GM12873 (cell line): ENCODE measurements at regions not wholly inside any gene's neighbourhood (a gene's known extent, or its start where the extent isn't known, plus 50 kb on each side); places are given as distances from the start of the nearest gene placed in this dataset.
A peak's percentile ranks its signal among the peaks of the same experiment; 100 is the strongest.

Experiments
- TF ChIP-seq, protein P1 (sequence below): IDR thresholded peaks from 2 replicates; pipeline ENCODE4 v1.5.1; 2012; ENCODE audit warnings: low read depth, mild to moderate bottlenecking, moderate library complexity, low read length, control low read depth; ENCODE audit not compliant: insufficient read depth; ENCODE audit errors: missing control alignments

DNA sequence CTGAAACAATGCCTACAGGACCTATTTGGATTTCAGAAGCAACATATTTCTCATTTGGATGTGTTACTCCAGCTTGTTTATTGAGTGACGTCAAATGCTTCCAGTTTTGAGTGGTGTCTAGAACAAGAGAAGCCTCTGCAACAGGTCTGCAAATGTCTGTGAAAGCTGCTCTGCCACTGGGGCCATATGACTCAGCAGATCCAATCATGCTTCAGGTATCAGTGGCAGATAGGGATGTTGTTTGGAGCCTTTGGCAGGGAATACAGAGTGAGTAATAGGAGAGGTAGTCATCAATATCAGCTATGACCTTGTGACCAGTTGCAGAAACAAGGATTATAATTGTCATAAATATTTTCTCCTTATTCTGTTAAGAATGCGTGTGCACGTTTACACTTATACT lies 141.1 kb upstream of the ZXDA start:
- TF ChIP-seq, protein P1, sequence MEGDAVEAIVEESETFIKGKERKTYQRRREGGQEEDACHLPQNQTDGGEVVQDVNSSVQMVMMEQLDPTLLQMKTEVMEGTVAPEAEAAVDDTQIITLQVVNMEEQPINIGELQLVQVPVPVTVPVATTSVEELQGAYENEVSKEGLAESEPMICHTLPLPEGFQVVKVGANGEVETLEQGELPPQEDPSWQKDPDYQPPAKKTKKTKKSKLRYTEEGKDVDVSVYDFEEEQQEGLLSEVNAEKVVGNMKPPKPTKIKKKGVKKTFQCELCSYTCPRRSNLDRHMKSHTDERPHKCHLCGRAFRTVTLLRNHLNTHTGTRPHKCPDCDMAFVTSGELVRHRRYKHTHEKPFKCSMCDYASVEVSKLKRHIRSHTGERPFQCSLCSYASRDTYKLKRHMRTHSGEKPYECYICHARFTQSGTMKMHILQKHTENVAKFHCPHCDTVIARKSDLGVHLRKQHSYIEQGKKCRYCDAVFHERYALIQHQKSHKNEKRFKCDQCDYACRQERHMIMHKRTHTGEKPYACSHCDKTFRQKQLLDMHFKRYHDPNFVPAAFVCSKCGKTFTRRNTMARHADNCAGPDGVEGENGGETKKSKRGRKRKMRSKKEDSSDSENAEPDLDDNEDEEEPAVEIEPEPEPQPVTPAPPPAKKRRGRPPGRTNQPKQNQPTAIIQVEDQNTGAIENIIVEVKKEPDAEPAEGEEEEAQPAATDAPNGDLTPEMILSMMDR: no peak

DNA sequence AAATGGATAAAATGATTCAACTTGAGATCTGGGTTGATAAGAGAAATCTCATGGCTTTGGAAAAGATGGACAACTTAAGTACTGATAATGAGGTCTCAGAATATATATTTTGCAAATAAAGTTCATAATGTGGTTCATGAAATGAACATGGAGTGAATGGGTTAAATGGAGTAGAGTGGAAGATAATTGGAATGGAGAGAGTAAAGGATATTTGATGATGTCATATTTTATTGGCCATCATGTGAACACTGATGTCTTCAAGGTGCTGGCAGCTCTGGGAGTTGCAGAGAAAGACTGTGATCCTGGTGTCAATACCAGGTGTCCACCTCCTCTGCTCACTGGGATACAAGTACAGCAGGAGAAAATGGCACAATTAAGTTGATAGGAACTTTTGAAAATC lies 133.9 kb upstream of the ZXDA start:
- TF ChIP-seq, protein P1: no peak

DNA sequence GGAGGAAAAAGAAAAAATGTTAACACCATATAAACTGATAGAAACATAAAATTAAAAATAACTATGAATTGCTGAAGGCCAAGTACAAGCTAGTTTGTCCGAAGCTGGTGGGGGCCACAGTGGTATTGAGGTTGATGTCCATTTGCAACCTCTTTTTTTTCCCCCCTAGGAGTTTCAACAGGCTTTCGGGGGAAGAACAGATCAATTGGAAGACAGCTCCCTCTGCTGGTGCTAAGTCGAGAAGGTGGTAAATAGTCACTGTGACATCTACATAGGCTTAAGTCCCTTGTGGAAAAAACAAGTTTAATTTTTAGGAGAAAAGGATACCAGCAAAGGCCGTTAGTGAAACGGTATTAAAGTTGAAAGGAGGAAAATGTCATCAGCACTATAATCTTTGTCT lies 115.7 kb upstream of the ZXDA start:
- TF ChIP-seq, protein P1: peak; percentile 75

DNA sequence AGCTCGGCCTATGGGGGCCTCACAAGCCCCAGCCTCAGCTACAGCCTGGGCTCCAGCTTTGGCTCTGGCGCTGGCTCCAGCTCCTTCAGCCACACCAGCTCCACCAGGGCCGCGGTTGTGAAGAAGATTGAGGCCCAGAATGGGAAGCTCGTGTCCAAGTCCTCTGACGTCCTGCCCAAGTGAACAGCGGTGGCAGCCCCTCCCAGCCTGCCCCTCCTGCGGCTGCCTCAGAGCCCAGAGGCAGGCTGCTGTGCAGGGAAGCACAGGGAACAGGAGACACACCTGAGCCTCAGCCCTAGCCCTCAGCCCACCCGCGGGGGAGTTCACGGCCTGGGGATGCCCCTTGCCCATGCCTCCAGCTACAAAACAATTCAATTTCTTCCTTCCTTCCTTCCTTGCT lies 75.7 kb upstream of the ZXDA start:
- TF ChIP-seq, protein P1: no peak

DNA sequence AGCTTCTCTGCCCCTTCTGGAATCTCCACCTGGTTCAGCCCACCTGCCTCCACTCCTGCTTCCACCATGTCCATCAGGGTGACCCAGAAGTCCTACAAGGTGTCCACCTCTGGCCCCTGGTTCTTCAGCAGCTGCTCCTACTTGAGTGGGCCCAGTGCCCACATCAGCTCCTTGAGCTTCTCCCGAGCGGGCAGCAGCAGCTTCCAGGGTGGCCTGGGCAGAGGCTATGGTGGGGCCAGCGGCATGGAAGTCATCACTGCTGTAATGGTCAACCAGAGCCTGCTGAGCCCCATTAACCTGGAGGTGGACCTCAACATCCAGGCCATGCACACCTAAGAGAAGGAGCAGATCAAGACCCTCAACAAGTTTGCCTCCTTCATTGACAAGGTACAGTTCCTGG lies 74.4 kb upstream of the ZXDA start:
- TF ChIP-seq, protein P1: no peak

DNA sequence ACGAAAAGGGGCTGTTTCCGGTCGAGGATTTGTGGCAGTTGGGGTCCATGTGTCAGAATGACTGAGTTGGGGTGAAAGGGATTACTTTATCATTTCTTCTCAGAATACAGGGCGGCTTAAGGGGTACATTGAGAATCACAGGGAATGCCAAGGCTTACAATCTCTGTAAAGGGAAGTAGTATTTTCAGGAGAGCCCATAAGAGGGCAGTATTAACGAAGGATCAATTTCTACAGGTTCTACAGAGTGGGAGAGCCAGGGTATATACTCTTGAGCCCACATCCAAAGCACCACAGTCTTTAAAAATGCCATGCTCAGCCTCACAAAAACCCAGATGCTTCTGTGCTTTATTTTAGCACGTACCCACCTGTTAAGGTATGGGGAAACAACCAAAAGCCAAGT lies 67.7 kb upstream of the ZXDA start:
- TF ChIP-seq, protein P1: no peak

DNA sequence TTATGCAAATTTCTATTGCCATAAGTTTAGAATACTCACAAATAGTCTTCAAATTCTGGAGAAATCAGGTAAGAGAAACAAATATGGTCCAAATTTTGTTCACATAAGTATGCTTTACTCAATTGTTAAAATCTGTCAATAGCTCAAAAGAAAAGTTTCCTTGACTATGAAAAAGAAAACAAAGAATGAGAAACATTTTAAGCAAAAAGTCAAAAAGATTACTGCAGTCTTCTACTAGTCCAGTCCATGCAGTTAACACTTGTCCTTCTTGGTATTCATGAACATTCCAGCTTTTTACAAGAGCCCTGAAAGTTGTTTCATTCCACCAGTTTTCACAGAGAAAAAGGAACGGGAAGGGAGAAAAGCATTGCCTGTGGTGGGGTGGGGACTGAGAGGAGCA lies 54.7 kb upstream of the ZXDA start:
- TF ChIP-seq, protein P1: no peak
